ENCODE measurements at regions not wholly inside any gene's neighbourhood (a gene's known extent, or its start where the extent isn't known, plus 50 kb on each side); places are given as distances from the start of the nearest gene placed in this dataset.
"Not testable (repeated sequence)": the region's sequence is repeated elsewhere in the genome, so short reads cannot be mapped to it uniquely, and the experiment has no call there.

GRCh38 chr4:173652283-173652931 is 122.4 kb upstream of the HAND2 start:
- DNase-seq (ENCODE audit: low read depth in 2 of 2) = no peak
- no peak overlapping the region for H3K4me3 ChIP-seq (replicated peaks in 1 of 2; ENCODE audit: low read depth in 2 of 2, low read length in 2 of 2)
- no peak for TF ChIP-seq CTCF (IDR thresholded peaks at IDR 0.05; ENCODE audit: low read depth, low read length)

- no peak overlapping the region for H3K4me3 ChIP-seq (replicated peaks in 1 of 2; ENCODE audit: low read depth in 2 of 2, low read length in 2 of 2)
- no peak for DNase-seq (ENCODE audit: low read depth in 2 of 2)
- TF ChIP-seq CTCF (IDR thresholded peaks at IDR 0.05; ENCODE audit: low read depth, low read length) = no peak
These were observed 121.7 kb upstream of the HAND2 start for GRCh38 chr4:173651651-173652282.

- no peak for DNase-seq (ENCODE audit: low read depth in 2 of 2)
- H3K4me3 ChIP-seq (replicated peaks in 1 of 2; ENCODE audit: low read depth in 2 of 2, low read length in 2 of 2) = no peak overlapping the region
- TF ChIP-seq CTCF (IDR thresholded peaks at IDR 0.05; ENCODE audit: low read depth, low read length) = no peak
These were observed 117.9 kb upstream of the HAND2 start for GRCh38 chr4:173647902-173648301.

- no peak for TF ChIP-seq CTCF (IDR thresholded peaks at IDR 0.05; ENCODE audit: low read depth, low read length)
- no peak for DNase-seq (ENCODE audit: low read depth in 2 of 2)
These were observed 112.5 kb upstream of the HAND2 start for GRCh38 chr4:173642509-173642908.

GRCh38 chr4:173635395-173635794 is 105.4 kb upstream of the HAND2 start:
- H3K4me3 ChIP-seq (replicated peaks in 1 of 2; ENCODE audit: low read depth in 2 of 2, low read length in 2 of 2) = no peak overlapping the region
- no peak for DNase-seq (ENCODE audit: low read depth in 2 of 2)
- TF ChIP-seq CTCF (IDR thresholded peaks at IDR 0.05; ENCODE audit: low read depth, low read length) = no peak

More at GRCh38 chr4:173642509-173642908, 112.5 kb upstream of the HAND2 start:
- H3K4me3 ChIP-seq (replicated peaks in 1 of 2; ENCODE audit: low read depth in 2 of 2, low read length in 2 of 2) = no peak overlapping the region

GRCh38 chr4:173626277-173626676 is 96.2 kb upstream of the HAND2 start:
- no peak overlapping the region for H3K4me3 ChIP-seq (replicated peaks in 1 of 2; ENCODE audit: low read depth in 2 of 2, low read length in 2 of 2)
- no peak for DNase-seq (ENCODE audit: low read depth in 2 of 2)
- no peak for TF ChIP-seq CTCF (IDR thresholded peaks at IDR 0.05; ENCODE audit: low read depth, low read length)

- not testable (repeated sequence) for H3K4me3 ChIP-seq (replicated peaks in 1 of 2; ENCODE audit: low read depth in 2 of 2, low read length in 2 of 2); DNase-seq (ENCODE audit: low read depth in 2 of 2)
These were observed 88.6 kb upstream of the HAND2 start for GRCh38 chr4:173618648-173619047.
